ENCODE measurements at regions not wholly inside any gene's neighbourhood (a gene's known extent, or its start where the extent isn't known, plus 50 kb on each side); places are given as distances from the start of the nearest gene placed in this dataset.

DNA sequence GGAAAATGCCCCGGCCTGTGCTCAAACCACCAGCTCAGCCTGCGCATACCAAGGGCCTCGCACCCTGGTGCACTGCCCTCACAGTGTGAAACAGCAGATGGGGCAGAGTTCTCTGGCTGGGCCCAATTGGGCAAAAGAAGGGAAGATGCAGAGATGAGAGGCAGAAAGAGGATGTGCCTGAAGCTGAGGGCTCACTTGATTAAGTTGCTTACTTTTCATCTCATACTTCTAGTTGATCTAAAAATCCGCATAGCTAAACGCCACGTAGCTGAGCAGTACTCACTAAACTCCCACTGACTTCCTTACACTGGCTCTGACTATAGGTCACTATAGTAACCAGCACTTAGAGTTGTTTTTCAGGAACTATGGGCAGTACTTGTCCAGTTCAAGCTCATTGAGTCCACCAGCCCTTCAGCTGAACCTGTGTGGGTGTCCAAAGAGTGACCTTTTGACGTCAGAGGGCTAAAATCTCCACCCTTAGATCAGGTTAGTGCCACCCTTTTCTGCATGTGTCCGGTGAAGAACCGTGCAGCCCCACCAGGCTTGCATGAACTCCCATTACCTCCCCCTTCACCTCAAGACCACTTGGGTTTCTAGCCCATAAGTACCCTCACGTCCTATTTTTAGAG is 215.2 kb downstream of the AUH start (continued):
- no peak for TF ChIP-seq GLIS3 (CRISPR knock-in tag; IDR thresholded peaks at IDR 0.05)

- TF ChIP-seq BACH2 (CRISPR knock-in tag; IDR thresholded peaks at IDR 0.05; ENCODE audit: borderline replicate concordance) (no peak), ZNF70 (CRISPR knock-in tag; IDR thresholded peaks at IDR 0.05) (no peak), CSDC2 (CRISPR knock-in tag; IDR thresholded peaks at IDR 0.05) (no peak), TSHZ2 (CRISPR knock-in tag; IDR thresholded peaks at IDR 0.05) (no peak), SNAI2 (CRISPR knock-in tag; IDR thresholded peaks at IDR 0.05) (no peak)
- TF ChIP-seq, protein P1, sequence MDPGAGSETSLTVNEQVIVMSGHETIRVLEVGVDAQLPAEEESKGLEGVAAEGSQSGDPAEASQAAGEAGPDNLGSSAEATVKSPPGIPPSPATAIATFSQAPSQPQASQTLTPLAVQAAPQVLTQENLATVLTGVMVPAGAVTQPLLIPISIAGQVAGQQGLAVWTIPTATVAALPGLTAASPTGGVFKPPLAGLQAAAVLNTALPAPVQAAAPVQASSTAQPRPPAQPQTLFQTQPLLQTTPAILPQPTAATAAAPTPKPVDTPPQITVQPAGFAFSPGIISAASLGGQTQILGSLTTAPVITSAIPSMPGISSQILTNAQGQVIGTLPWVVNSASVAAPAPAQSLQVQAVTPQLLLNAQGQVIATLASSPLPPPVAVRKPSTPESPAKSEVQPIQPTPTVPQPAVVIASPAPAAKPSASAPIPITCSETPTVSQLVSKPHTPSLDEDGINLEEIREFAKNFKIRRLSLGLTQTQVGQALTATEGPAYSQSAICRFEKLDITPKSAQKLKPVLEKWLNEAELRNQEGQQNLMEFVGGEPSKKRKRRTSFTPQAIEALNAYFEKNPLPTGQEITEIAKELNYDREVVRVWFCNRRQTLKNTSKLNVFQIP (CRISPR knock-in tag; IDR thresholded peaks at IDR 0.05; ENCODE audit: borderline replicate concordance, low read depth) = no peak
- no peak for ATAC-seq
Measured at GRCh38 chr9:91147079-91147708, 214.5 kb downstream of the AUH start.

GRCh38 chr9:91148306-91148705 is 213.4 kb downstream of the AUH start:
- no peak for ATAC-seq
- TF ChIP-seq ZFP3 (CRISPR knock-in tag; IDR thresholded peaks at IDR 0.05) (no peak), PPARA (CRISPR knock-in tag; IDR thresholded peaks at IDR 0.05; ENCODE audit: borderline replicate concordance) (no peak), OSR1 (CRISPR knock-in tag; IDR thresholded peaks at IDR 0.05) (no peak), TSHZ2 (CRISPR knock-in tag; IDR thresholded peaks at IDR 0.05) (no peak), RARB (CRISPR knock-in tag; IDR thresholded peaks at IDR 0.05) (no peak)
- TF ChIP-seq, protein P1 (CRISPR knock-in tag; IDR thresholded peaks at IDR 0.05; ENCODE audit: borderline replicate concordance, low read depth) = no peak
- TF ChIP-seq, protein P2, sequence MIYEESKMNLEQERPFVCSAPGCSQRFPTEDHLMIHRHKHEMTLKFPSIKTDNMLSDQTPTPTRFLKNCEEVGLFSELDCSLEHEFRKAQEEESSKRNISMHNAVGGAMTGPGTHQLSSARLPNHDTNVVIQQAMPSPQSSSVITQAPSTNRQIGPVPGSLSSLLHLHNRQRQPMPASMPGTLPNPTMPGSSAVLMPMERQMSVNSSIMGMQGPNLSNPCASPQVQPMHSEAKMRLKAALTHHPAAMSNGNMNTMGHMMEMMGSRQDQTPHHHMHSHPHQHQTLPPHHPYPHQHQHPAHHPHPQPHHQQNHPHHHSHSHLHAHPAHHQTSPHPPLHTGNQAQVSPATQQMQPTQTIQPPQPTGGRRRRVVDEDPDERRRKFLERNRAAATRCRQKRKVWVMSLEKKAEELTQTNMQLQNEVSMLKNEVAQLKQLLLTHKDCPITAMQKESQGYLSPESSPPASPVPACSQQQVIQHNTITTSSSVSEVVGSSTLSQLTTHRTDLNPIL (CRISPR knock-in tag; IDR thresholded peaks at IDR 0.05; ENCODE audit: low read depth) = no peak

DNA sequence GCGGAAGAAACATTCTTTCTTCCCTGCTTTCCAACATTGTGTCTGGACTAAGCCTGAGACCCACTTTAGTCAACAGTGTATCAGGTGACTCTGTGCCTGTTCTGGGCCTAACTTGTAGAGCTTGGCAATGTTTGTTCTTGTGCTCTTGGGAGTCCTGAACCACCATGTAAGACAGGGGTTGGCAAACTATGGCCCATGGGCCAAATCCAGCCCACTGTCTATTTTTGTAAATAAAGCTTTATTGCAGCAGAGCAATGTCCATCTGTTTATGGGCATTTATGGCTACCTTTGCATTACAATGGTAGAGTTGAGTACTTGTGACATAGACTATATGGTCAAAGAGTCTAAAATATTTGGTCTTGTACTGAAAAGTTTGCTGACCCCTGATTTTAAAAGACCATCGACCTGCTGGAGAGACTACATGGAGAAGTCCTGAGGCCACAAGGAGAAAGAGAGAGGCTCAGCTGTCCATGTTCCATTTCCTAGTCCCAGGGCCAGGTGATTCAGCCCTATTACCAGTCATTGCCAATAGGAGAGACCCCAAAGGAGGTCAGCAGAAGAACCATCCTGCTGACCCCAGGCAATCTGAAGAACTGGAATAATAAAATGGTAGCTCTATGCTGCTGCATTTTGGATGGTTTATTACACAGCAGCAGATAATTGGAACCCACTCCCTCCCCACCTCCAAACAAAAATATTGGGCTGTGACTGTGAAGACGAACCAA is 211.3 kb downstream of the AUH start:
- ATAC-seq = no peak
- TF ChIP-seq ISL1 (CRISPR knock-in tag; IDR thresholded peaks at IDR 0.05) (no peak), ESRRG (CRISPR knock-in tag; IDR thresholded peaks at IDR 0.05) (no peak), TCF4 (CRISPR knock-in tag; IDR thresholded peaks at IDR 0.05; ENCODE audit: borderline replicate concordance) (no peak), CSDC2 (CRISPR knock-in tag; IDR thresholded peaks at IDR 0.05) (no peak), ARNTL (CRISPR knock-in tag; IDR thresholded peaks at IDR 0.05; ENCODE audit: borderline replicate concordance, low read depth) (no peak), PPARA (CRISPR knock-in tag; IDR thresholded peaks at IDR 0.05; ENCODE audit: borderline replicate concordance) (no peak), ZNF8 (CRISPR knock-in tag; IDR thresholded peaks at IDR 0.05) (no peak), ZFP30 (CRISPR knock-in tag; IDR thresholded peaks at IDR 0.05) (no peak), ZFP3 (CRISPR knock-in tag; IDR thresholded peaks at IDR 0.05) (no peak), TOX (CRISPR knock-in tag; IDR thresholded peaks at IDR 0.05; ENCODE audit: borderline replicate concordance) (no peak)
- TF ChIP-seq, protein P1 (CRISPR knock-in tag; IDR thresholded peaks at IDR 0.05; ENCODE audit: borderline replicate concordance, low read depth) = no peak
- TF ChIP-seq, protein P3, sequence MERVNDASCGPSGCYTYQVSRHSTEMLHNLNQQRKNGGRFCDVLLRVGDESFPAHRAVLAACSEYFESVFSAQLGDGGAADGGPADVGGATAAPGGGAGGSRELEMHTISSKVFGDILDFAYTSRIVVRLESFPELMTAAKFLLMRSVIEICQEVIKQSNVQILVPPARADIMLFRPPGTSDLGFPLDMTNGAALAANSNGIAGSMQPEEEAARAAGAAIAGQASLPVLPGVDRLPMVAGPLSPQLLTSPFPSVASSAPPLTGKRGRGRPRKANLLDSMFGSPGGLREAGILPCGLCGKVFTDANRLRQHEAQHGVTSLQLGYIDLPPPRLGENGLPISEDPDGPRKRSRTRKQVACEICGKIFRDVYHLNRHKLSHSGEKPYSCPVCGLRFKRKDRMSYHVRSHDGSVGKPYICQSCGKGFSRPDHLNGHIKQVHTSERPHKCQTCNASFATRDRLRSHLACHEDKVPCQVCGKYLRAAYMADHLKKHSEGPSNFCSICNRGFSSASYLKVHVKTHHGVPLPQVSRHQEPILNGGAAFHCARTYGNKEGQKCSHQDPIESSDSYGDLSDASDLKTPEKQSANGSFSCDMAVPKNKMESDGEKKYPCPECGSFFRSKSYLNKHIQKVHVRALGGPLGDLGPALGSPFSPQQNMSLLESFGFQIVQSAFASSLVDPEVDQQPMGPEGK (CRISPR knock-in tag; IDR thresholded peaks at IDR 0.05; ENCODE audit: borderline replicate concordance) = no peak
